22Rv1 (cell line): ENCODE measurements at regions not wholly inside any gene's neighbourhood (a gene's known extent, or its start where the extent isn't known, plus 50 kb on each side); places are given as distances from the start of the nearest gene placed in this dataset.

Source experiments
- CTCF ChIP-seq: fragments of 450-650 bp; IDR thresholded peaks from 2 replicates; pipeline ENCODE4 v1.5.1; 2017; ENCODE audit warnings: mild to moderate bottlenecking
- ZFX ChIP-seq: fragments of 450-650 bp; IDR thresholded peaks from 2 replicates; pipeline ENCODE4 v1.6.1; 2017; ENCODE audit warnings: antibody characterized with exemption, borderline replicate concordance

GRCh38 chr6:146875927-146876270, 277.1 kb downstream of the ADGB start:
- TF ChIP-seq CTCF: no peak
- TF ChIP-seq ZFX: no peak
